Endothelial cell of umbilical vein (primary cell): ENCODE measurements at regions not wholly inside any gene's neighbourhood (a gene's known extent, or its start where the extent isn't known, plus 50 kb on each side); places are given as distances from the start of the nearest gene placed in this dataset.

Source experiments
- BruUV-seq: library from RNA; stranded (reverse); fragments of 400-500 nt; replicated peaks from 2 replicates; lab custom pipeline; 2021; lab: Mats Ljungman, UMichigan
- CTCF ChIA-PET: fragments of 300-600, 350-600 bp; sonication (Branson Sonifier 250); formaldehyde crosslinking; loops from one replicate; lab custom pipeline; 2021; ENCODE audit warnings: antibody characterized with exemption, inconsistent platforms; lab: Charles Lee
- POLR2A ChIA-PET: fragments of 300-600, 350-600 bp; sonication (Branson Sonifier 250); formaldehyde crosslinking; loops from one replicate; lab custom pipeline; 2021; ENCODE audit warnings: antibody characterized with exemption, inconsistent platforms; lab: Charles Lee
- DNase-seq: peaks from one replicate; pipeline ENCODE4 v3.0.0-alpha.2; 2011; ENCODE audit warnings: low read depth, low spot score
- FAIRE-seq: peaks from 2 replicates; lab custom pipeline; 2011; peaks lifted over from hg19 to GRCh38; lab: Jason Lieb, UNC
- H2AFZ ChIP-seq: 2 replicates; pipeline ENCODE4 v1.6.0; 2012; ENCODE audit warnings: low read depth, low read length, control low read depth, inconsistent platforms
- H3K27ac ChIP-seq: 2 replicates; pipeline ENCODE4 v1.5.1; 2011; ENCODE audit warnings: low read depth, mild to moderate bottlenecking, control low read depth, low read length, moderate library complexity; ENCODE audit not compliant: insufficient read depth
- H3K27me3 ChIP-seq, 2 experiments: 2 replicates each; pipeline versions ENCODE4 v1.6.0 to v1.6.1; 2011; ENCODE audit warnings: low read length in 2 of 2, mixed read lengths in 1 of 2; ENCODE audit not compliant: control insufficient read depth in 2 of 2, insufficient read depth in 2 of 2
- H3K36me3 ChIP-seq, 2 experiments: 2 replicates in 1 of 2; 3 replicates in 1 of 2; pipeline ENCODE4 v1.5.1; 2011; ENCODE audit warnings: low read length in 2 of 2, mild to moderate bottlenecking in 1 of 2, moderate library complexity in 1 of 2; ENCODE audit not compliant: control insufficient read depth in 2 of 2, insufficient read depth in 2 of 2; ENCODE audit errors: extremely low read depth in 1 of 2
- H3K4me1 ChIP-seq: 3 replicates; pipeline ENCODE4 v1.5.1; 2011; ENCODE audit warnings: mild to moderate bottlenecking, low read length; ENCODE audit not compliant: control insufficient read depth, insufficient read depth; ENCODE audit errors: extremely low read depth
- H3K4me2 ChIP-seq: 2 replicates; pipeline ENCODE4 v1.6.1; 2011; ENCODE audit warnings: low read length, control low read depth, mixed read lengths; ENCODE audit not compliant: insufficient read depth
- H3K4me3 ChIP-seq, 3 experiments: fragments of 200-600 bp in 1 of 3; sonication (generic), shearing (Covaris generic) in 1 of 3; replicated peaks in 1 of 3; 2 replicates each; pipeline ENCODE4 v1.5.1; 2011 to 2016; ENCODE audit warnings: control low read depth in 3 of 3, low read length in 3 of 3, mild to moderate bottlenecking in 2 of 3, inconsistent platforms in 1 of 3, low read depth in 1 of 3, moderate library complexity in 1 of 3; ENCODE audit not compliant: insufficient read depth in 1 of 3
- H3K79me2 ChIP-seq: 2 replicates; pipeline ENCODE4 v1.6.0; 2012; ENCODE audit warnings: low read length, inconsistent platforms; ENCODE audit not compliant: control insufficient read depth, insufficient read depth
- H3K9ac ChIP-seq: replicated peaks from 2 replicates; pipeline ENCODE3; 2011; ENCODE audit warnings: low read length, control low read depth; ENCODE audit not compliant: insufficient read depth; ENCODE audit errors: extremely low read depth
- H3K9me1 ChIP-seq: replicated peaks from 3 replicates; pipeline ENCODE4 v1.6.0; 2011; ENCODE audit warnings: mild to moderate bottlenecking, low read length; ENCODE audit not compliant: control insufficient read depth, insufficient read depth; ENCODE audit errors: extremely low read depth
- H3K9me3 ChIP-seq: replicated peaks from 2 replicates; pipeline ENCODE4 v1.5.1; 2012; ENCODE audit warnings: low read length, inconsistent platforms; ENCODE audit not compliant: control insufficient read depth, insufficient read depth
- H4K20me1 ChIP-seq: replicated peaks from 2 replicates; pipeline ENCODE3; 2011; ENCODE audit warnings: mild to moderate bottlenecking, low read length; ENCODE audit not compliant: control insufficient read depth, insufficient read depth; ENCODE audit errors: extremely low read depth
- EZH2 ChIP-seq: IDR thresholded peaks from 2 replicates; pipeline ENCODE4 v1.6.1; 2012; ENCODE audit warnings: borderline replicate concordance, low read depth, mild to moderate bottlenecking, moderate library complexity, low read length, inconsistent platforms; ENCODE audit not compliant: severe bottlenecking
- FOS ChIP-seq: IDR thresholded peaks from 2 replicates; pipeline ENCODE4 v1.6.1; 2011; ENCODE audit warnings: mild to moderate bottlenecking, low read length, moderate library complexity, borderline replicate concordance; ENCODE audit not compliant: insufficient read depth
- GATA2 ChIP-seq: IDR thresholded peaks from 2 replicates; pipeline ENCODE4 v1.7.0; 2011; ENCODE audit warnings: low read depth, mild to moderate bottlenecking, moderate library complexity, mixed read lengths, low read length; ENCODE audit not compliant: insufficient read length, insufficient read depth
- JUN ChIP-seq: IDR thresholded peaks from 2 replicates; pipeline ENCODE4 v1.6.1; 2011; ENCODE audit warnings: borderline replicate concordance, low read depth; ENCODE audit not compliant: insufficient read length, insufficient read depth
- MYC ChIP-seq: IDR thresholded peaks from one replicate; pipeline ENCODE4 v1.6.1; 2011; ENCODE audit warnings: mild to moderate bottlenecking, low read depth, low read length
- POLR2A ChIP-seq: IDR thresholded peaks from 2 replicates; pipeline ENCODE4 v1.6.1; 2012; ENCODE audit warnings: low read depth, mild to moderate bottlenecking, control low read depth, low read length
- POLR2AphosphoS5 ChIP-seq: IDR thresholded peaks from 2 replicates; pipeline ENCODE4 v1.6.1; 2012; ENCODE audit warnings: low read depth, mild to moderate bottlenecking, control low read depth, low read length, moderate library complexity; ENCODE audit not compliant: insufficient read depth
- dilution Hi-C: fragments of 300-500 bp; cut with MboI; formaldehyde crosslinking; loops from one replicate; pipeline ENCODE4 v1.15.0; 2019; ENCODE audit warnings: low sequenced_read_pairs; ENCODE audit not compliant: extremely low pct_ligation_motif_present
- intact Hi-C: fragments of 100-400 bp; cut with micrococcal nuclease; formaldehyde crosslinking; loops from one replicate; pipeline ENCODE4 v1.10.0; 2022
- TF ChIP-seq, protein P1 (sequence below): IDR thresholded peaks from 2 replicates; pipeline ENCODE4 v1.6.1; 2011; ENCODE audit not compliant: insufficient read depth, insufficient read length
- TF ChIP-seq, protein P2 (sequence below), 2 donors: IDR thresholded peaks; 1 replicate in 1 of 2; 2 replicates in 1 of 2; pipeline ENCODE4 v1.5.1; 2011; ENCODE audit warnings: low read length in 2 of 2, mild to moderate bottlenecking in 2 of 2, moderate library complexity in 2 of 2, control low read depth in 1 of 2, inconsistent platforms in 1 of 2, low read depth in 1 of 2; ENCODE audit not compliant: insufficient read depth in 1 of 2; ENCODE audit errors: extremely low read depth in 1 of 2

DNA sequence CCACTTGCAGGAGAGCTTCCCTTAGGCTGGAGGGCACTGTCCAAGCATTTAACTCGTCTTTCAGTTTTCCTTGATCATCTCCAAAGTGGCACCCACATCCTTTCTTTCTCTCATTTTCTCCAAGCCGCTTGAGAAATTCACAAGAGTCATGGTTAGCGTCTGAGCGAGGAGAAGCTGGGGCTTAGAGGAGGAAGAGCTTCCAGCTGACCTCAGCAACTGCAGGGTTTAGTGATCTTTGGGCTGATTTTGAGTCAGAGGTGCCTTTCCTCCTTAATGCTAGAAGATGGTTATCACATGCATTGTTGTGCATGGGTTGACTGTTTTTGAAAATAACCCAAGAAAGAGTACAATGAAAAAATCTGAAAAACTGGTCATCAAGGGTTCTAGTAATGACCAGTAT lies 134.7 kb downstream of the GADD45G start:
- intact Hi-C loops (no loop called here), dilution Hi-C loops (no loop called here)
- Histone ChIP-seq H3K27me3 (no peaks in the 10 kb centered on the region), H3K9ac (no peak overlapping the region), H3K4me2 (no peak overlapping the region), H4K20me1 (no peaks in the 10 kb centered on the region), H3K36me3 (no peaks in the 10 kb centered on the region), H3K9me1 (no peaks in the 10 kb centered on the region), H3K4me3 (no peak overlapping the region), H2AFZ (no peak overlapping the region), H3K27ac (no peak overlapping the region), H3K9me3 (no peaks in the 10 kb centered on the region), H3K4me1 (no peaks in the 10 kb centered on the region), H3K79me2 (no peaks in the 10 kb centered on the region)
- DNase-seq (no peak), FAIRE-seq (no peak)
- no peak for TF ChIP-seq POLR2AphosphoS5
- TF ChIP-seq, protein P1, sequence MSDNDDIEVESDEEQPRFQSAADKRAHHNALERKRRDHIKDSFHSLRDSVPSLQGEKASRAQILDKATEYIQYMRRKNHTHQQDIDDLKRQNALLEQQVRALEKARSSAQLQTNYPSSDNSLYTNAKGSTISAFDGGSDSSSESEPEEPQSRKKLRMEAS: no peak
- TF ChIP-seq, protein P2, sequence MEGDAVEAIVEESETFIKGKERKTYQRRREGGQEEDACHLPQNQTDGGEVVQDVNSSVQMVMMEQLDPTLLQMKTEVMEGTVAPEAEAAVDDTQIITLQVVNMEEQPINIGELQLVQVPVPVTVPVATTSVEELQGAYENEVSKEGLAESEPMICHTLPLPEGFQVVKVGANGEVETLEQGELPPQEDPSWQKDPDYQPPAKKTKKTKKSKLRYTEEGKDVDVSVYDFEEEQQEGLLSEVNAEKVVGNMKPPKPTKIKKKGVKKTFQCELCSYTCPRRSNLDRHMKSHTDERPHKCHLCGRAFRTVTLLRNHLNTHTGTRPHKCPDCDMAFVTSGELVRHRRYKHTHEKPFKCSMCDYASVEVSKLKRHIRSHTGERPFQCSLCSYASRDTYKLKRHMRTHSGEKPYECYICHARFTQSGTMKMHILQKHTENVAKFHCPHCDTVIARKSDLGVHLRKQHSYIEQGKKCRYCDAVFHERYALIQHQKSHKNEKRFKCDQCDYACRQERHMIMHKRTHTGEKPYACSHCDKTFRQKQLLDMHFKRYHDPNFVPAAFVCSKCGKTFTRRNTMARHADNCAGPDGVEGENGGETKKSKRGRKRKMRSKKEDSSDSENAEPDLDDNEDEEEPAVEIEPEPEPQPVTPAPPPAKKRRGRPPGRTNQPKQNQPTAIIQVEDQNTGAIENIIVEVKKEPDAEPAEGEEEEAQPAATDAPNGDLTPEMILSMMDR (IDR thresholded peaks at IDR 0.05; ENCODE audit: extremely low read depth in 1 of 2, insufficient read depth in 1 of 2, low read depth in 1 of 2, low read length in 2 of 2): no peak
- no peak for TF ChIP-seq EZH2
- TF ChIP-seq POLR2A: no peak
- no peak for TF ChIP-seq GATA2
- TF ChIP-seq MYC: no peak
- no peak for TF ChIP-seq JUN
- no peak for TF ChIP-seq FOS
- BruUV-seq: no TSS peak
- CTCF ChIA-PET: interaction anchor here (1.1 to 1.6 kb wide), 2 partner anchors 24 to 137 kb away, joined by 3 to 4 read pairs; no protein-coding TSS in a partner anchor
- POLR2A ChIA-PET: no interaction called here
